ENCODE measurements at regions not wholly inside any gene's neighbourhood (a gene's known extent, or its start where the extent isn't known, plus 50 kb on each side); places are given as distances from the start of the nearest gene placed in this dataset.

DNA sequence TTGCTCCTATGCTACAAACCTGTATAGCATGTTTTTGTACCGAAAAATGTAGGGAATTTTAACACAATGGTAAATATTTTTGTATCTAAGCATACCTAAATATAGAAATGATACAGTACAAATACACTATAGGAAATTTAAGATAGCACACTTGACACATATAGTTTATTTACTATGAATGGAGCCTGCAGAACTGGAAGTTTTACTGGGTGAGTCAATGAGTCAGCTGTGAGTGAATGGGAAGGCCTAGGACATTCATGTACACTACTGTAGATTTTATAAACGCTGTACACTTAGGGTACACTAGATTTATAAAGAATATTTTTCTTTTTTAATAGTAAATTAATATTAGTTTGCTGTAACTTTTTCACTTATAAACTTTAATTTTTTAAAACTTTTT lies 707.7 kb upstream of the EPHA6 start:
- DNase-seq (ENCODE audit: low read depth in 1 of 2, low spot score in 2 of 2) (no peak), FAIRE-seq (no peak)
- CTCF ChIA-PET (ENCODE audit: partially characterized antibody) = no interaction called here
- H4K20me1 ChIP-seq (replicated peaks in 1 of 2; ENCODE audit: control insufficient read depth in 1 of 2, insufficient read depth in 2 of 2, low read length in 2 of 2) = no peaks in the 10 kb centered on the region
- peaks cover 0 to 1% (median 0%) of the 10 kb centered on the region in 4 experiments; a peak in 1 of 7 replicates for H3K4me1 ChIP-seq (replicated peaks in 1 of 4; ENCODE audit: control insufficient read depth in 3 of 4, insufficient read depth in 4 of 4, low read length in 3 of 4)
- no peak overlapping the region for H3K9ac ChIP-seq (replicated peaks in 1 of 4; ENCODE audit: extremely low read depth in 1 of 4, low read depth in 3 of 4, low read length in 3 of 4)
- TF ChIP-seq TAF1 (IDR thresholded peaks at IDR 0.05; ENCODE audit: low read depth, low read length) = no peak
- no peak for TF ChIP-seq CEBPB (IDR thresholded peaks at IDR 0.05; ENCODE audit: low read depth, low read length)
- TF ChIP-seq SP4 (IDR thresholded peaks at IDR 0.05; ENCODE audit: low read length) = no peak
- no peak for TF ChIP-seq SIN3A (conservative IDR thresholded peaks at IDR 0.05 in 1 of 2, IDR thresholded peaks at IDR 0.05 in 1 of 2; ENCODE audit: low read depth in 1 of 2, low read length in 2 of 2)
- no peak for TF ChIP-seq TEAD4 (IDR thresholded peaks at IDR 0.05; ENCODE audit: low read depth, low read length)
- no peak for TF ChIP-seq POU5F1 (IDR thresholded peaks at IDR 0.05; ENCODE audit: low read depth, low read length)
- no peak for TF ChIP-seq RNF2 (IDR thresholded peaks at IDR 0.05; ENCODE audit: borderline replicate concordance, low read depth, low read length, missing control alignments, poor library complexity, severe bottlenecking)
- TF ChIP-seq JUN (IDR thresholded peaks at IDR 0.05; ENCODE audit: low read depth, low read length) = no peak
- no peak for TF ChIP-seq CBX8 (IDR thresholded peaks at IDR 0.05; ENCODE audit: borderline replicate concordance, low read depth, low read length)
- H4K5ac ChIP-seq (ENCODE audit: insufficient read length, low read depth, low read length) = no peak overlapping the region
- H3K4me2 ChIP-seq (ENCODE audit: insufficient read depth in 1 of 2, low read depth in 2 of 2, low read length in 2 of 2) = no peak overlapping the region
- no peak overlapping the region for H2BK5ac ChIP-seq (ENCODE audit: low read depth, low read length)
- H3K56ac ChIP-seq (replicated peaks; ENCODE audit: insufficient read length, low read depth, low read length) = no peak overlapping the region
- H2AK5ac ChIP-seq (ENCODE audit: low read depth, low read length) = no peak overlapping the region
- no peak overlapping the region for H2BK20ac ChIP-seq (ENCODE audit: low read length)
- H4K91ac ChIP-seq (replicated peaks; ENCODE audit: insufficient read length, low read length) = no peak overlapping the region
- no peak overlapping the region for H3K4me3 ChIP-seq (ENCODE audit: extremely low read depth in 1 of 4, insufficient read depth in 2 of 4, low read depth in 3 of 4, low read length in 4 of 4)
- no peaks in the 10 kb centered on the region for H3K27me3 ChIP-seq (replicated peaks in 1 of 4; ENCODE audit: control insufficient read depth in 3 of 4, extremely low read depth in 1 of 4, insufficient read depth in 3 of 4, low read length in 3 of 4)
- no peak overlapping the region for H2BK12ac ChIP-seq (ENCODE audit: low read depth, low read length)
- no peak overlapping the region for H4K8ac ChIP-seq (ENCODE audit: extremely low read depth, insufficient read depth, low read length)
- no peak overlapping the region for H3K14ac ChIP-seq (ENCODE audit: insufficient read length)
- POLR2A ChIA-PET (ENCODE audit: partially characterized antibody) = no interaction called here
- no peaks in the 10 kb centered on the region for H3K79me1 ChIP-seq (ENCODE audit: low read depth, low read length)
- no peak overlapping the region for H3K27ac ChIP-seq (ENCODE audit: low read depth, low read length)
- H2BK15ac ChIP-seq (ENCODE audit: low read length) = no peak overlapping the region
- no peaks in the 10 kb centered on the region for H3K36me3 ChIP-seq (ENCODE audit: control insufficient read depth in 2 of 4, insufficient read depth in 4 of 4, low read length in 3 of 4)
- no peaks in the 10 kb centered on the region for H3K9me3 ChIP-seq (ENCODE audit: insufficient read depth in 2 of 2, low read depth in 1 of 2, low read length in 1 of 2)
- no peaks in the 10 kb centered on the region for H3K79me2 ChIP-seq (ENCODE audit: control insufficient read depth in 1 of 2, insufficient read depth in 2 of 2, low read length in 2 of 2)
- H3K23me2 ChIP-seq (ENCODE audit: low read depth, low read length) = no peaks in the 10 kb centered on the region
- H3K4ac ChIP-seq (replicated peaks; ENCODE audit: insufficient read length, low read depth, low read length) = no peak overlapping the region
- no peak overlapping the region for H2BK120ac ChIP-seq (replicated peaks; ENCODE audit: low read depth, low read length)
- 85% methylated on average over 2 of the region's 2 CpGs; no CpG with 5 or more reads in 1 of the 2 experiments for WGBS, 2 experiments (ENCODE audit: extremely low coverage in 1 of 2, insufficient coverage in 1 of 2, insufficient read length in 1 of 2, insufficient replicate concordance in 2 of 2, low coverage in 1 of 2, low lambda C conversion rate in 2 of 2, missing lambda C conversion rate in 1 of 2)
- no peak overlapping the region for H3K18ac ChIP-seq (ENCODE audit: extremely low read depth, low read length)
- H3K23ac ChIP-seq (ENCODE audit: insufficient read length) = no peak overlapping the region
- no peak overlapping the region for H2AFZ ChIP-seq (ENCODE audit: low read length)

Data from H1 (cell line).